Fibroblast of peridontal ligament (primary cell): ENCODE measurements at regions not wholly inside any gene's neighbourhood (a gene's known extent, or its start where the extent isn't known, plus 50 kb on each side); places are given as distances from the start of the nearest gene placed in this dataset.
"Not testable (repeated sequence)": the region's sequence is repeated elsewhere in the genome, so short reads cannot be mapped to it uniquely, and the experiment has no call there.

Source experiments
- DNase-seq: peaks from one replicate; pipeline ENCODE4 v3.0.0-alpha.2; 2010; ENCODE audit errors: extremely low read depth

- no peak for DNase-seq
Measured at GRCh38 chr21:27391990-27392389, 425.1 kb upstream of the ADAMTS5 start.

- DNase-seq: no peak
Measured at GRCh38 chr21:27390384-27390783, 423.5 kb upstream of the ADAMTS5 start.

- no peak for DNase-seq
Measured at GRCh38 chr21:27388825-27389224, 421.9 kb upstream of the ADAMTS5 start.

- no peak for DNase-seq
Measured at GRCh38 chr21:27382404-27382803, 415.5 kb upstream of the ADAMTS5 start.

GRCh38 chr21:27380303-27380702 lies 413.4 kb upstream of the ADAMTS5 start:
- DNase-seq: peak; percentile 57

GRCh38 chr21:27379354-27379753 lies 412.5 kb upstream of the ADAMTS5 start:
- DNase-seq: no peak

- DNase-seq: no peak
Measured at GRCh38 chr21:27372381-27372780, 405.5 kb upstream of the ADAMTS5 start.

- DNase-seq: no peak
Measured at GRCh38 chr21:27371975-27372331, 405.1 kb upstream of the ADAMTS5 start.

GRCh38 chr21:27371115-27371974 lies 404.5 kb upstream of the ADAMTS5 start:
- peak; percentile 25 for DNase-seq

- DNase-seq: no peak
Measured at GRCh38 chr21:27369978-27370571, 403.2 kb upstream of the ADAMTS5 start.

- DNase-seq: no peak
Measured at GRCh38 chr21:27369234-27369633, 402.3 kb upstream of the ADAMTS5 start.

GRCh38 chr21:27366646-27367235 lies 399.9 kb upstream of the ADAMTS5 start:
- DNase-seq: no peak

GRCh38 chr21:27366036-27366435 lies 399.1 kb upstream of the ADAMTS5 start:
- DNase-seq: no peak

GRCh38 chr21:27365394-27365793 lies 398.5 kb upstream of the ADAMTS5 start:
- no peak for DNase-seq

GRCh38 chr21:27363719-27364477 lies 397.0 kb upstream of the ADAMTS5 start:
- DNase-seq: peak; percentile 63

GRCh38 chr21:27362249-27362648 lies 395.4 kb upstream of the ADAMTS5 start:
- peak; percentile 22 for DNase-seq

- DNase-seq: peak; percentile 88
Measured at GRCh38 chr21:27359141-27359540, 392.3 kb upstream of the ADAMTS5 start.

GRCh38 chr21:27352885-27353284 lies 386.0 kb upstream of the ADAMTS5 start:
- no peak for DNase-seq

- DNase-seq: peak; percentile 76
Measured at GRCh38 chr21:27346041-27346448, 379.2 kb upstream of the ADAMTS5 start.

GRCh38 chr21:27339902-27340301 lies 373.0 kb upstream of the ADAMTS5 start:
- peak; percentile 94 for DNase-seq

GRCh38 chr21:27338007-27338406 lies 371.1 kb upstream of the ADAMTS5 start:
- not testable (repeated sequence) for DNase-seq

- peak; percentile 64 for DNase-seq
Measured at GRCh38 chr21:27333096-27333495, 366.2 kb upstream of the ADAMTS5 start.
